ENCODE measurements at regions not wholly inside any gene's neighbourhood (a gene's known extent, or its start where the extent isn't known, plus 50 kb on each side); places are given as distances from the start of the nearest gene placed in this dataset.

DNA sequence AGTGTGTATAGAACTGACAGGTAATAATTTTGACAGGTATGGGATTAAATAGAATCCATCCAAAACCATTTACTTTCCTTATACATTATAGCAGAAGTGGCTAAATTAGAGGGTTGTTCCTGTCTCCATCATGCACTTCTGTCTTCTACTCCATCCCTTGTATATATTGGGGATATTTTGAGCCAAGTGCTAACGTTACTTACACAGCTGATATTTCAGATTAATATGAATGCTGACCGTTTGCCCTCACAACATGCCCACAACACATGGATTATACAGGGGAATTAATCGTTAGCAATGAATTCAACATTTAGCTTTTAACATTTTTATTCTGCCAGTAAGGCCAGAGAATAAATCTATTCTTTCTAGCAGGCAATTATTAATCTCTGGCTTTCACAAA lies 1125.0 kb upstream of the FAM98A start:
- TF ChIP-seq, protein P1, sequence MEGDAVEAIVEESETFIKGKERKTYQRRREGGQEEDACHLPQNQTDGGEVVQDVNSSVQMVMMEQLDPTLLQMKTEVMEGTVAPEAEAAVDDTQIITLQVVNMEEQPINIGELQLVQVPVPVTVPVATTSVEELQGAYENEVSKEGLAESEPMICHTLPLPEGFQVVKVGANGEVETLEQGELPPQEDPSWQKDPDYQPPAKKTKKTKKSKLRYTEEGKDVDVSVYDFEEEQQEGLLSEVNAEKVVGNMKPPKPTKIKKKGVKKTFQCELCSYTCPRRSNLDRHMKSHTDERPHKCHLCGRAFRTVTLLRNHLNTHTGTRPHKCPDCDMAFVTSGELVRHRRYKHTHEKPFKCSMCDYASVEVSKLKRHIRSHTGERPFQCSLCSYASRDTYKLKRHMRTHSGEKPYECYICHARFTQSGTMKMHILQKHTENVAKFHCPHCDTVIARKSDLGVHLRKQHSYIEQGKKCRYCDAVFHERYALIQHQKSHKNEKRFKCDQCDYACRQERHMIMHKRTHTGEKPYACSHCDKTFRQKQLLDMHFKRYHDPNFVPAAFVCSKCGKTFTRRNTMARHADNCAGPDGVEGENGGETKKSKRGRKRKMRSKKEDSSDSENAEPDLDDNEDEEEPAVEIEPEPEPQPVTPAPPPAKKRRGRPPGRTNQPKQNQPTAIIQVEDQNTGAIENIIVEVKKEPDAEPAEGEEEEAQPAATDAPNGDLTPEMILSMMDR (IDR thresholded peaks at IDR 0.05) = no peak
- no peak for TF ChIP-seq POLR2A (IDR thresholded peaks at IDR 0.05)
